Spleen (tissue), 7 donors: ENCODE measurements at regions not wholly inside any gene's neighbourhood (a gene's known extent, or its start where the extent isn't known, plus 50 kb on each side); places are given as distances from the start of the nearest gene placed in this dataset.

Source experiments
- CTCF ChIP-seq, 11 experiments: fragments of 200-600 bp in 7 of 11; fragments of 450-650 bp in 4 of 11; sonication (generic) in 4 of 11; IDR thresholded peaks in 8 of 11; conservative IDR thresholded peaks in 3 of 11; 1 replicate in 7 of 11; 2 replicates in 4 of 11; pipeline versions ENCODE4 v1.4.0 to v1.8.0; 2016 to 2021; ENCODE audit warnings: antibody characterized with exemption in 11 of 11, inconsistent platforms in 4 of 11, mild to moderate bottlenecking in 1 of 11
- POLR2AphosphoS5 ChIP-seq, 3 donors: sonication (generic); formaldehyde crosslinking; IDR thresholded peaks; one replicate each; pipeline ENCODE4 v1.5.1; 2017; ENCODE audit warnings: antibody characterized with exemption in 3 of 3
- donor health status: DM: no; HTN: no; CAD: no; lungs with moderate emphysema.
- donor health status: DM: no; HTN: no; CAD: no.
- donor health status: DM: no; HTN: no; CAD: no.

GRCh38 chr7:113715981-113716856 lies 202.6 kb downstream of the PPP1R3A start:
- TF ChIP-seq CTCF (IDR thresholded peaks at IDR 0.05 in 8 of 11, conservative IDR thresholded peaks at IDR 0.05 in 3 of 11), result no peak
- TF ChIP-seq POLR2AphosphoS5 (IDR thresholded peaks at IDR 0.05), result no peak
